HCT116 (cell line): ENCODE measurements at regions not wholly inside any gene's neighbourhood (a gene's known extent, or its start where the extent isn't known, plus 50 kb on each side); places are given as distances from the start of the nearest gene placed in this dataset.

ENCODE experiments used
- ATAC-seq: fragments of 200-7000 bp; cut with Tn5 transposase; 2 replicates; pipeline ENCODE4 v1.9.1; 2020; ENCODE audit warnings: mild to moderate bottlenecking, moderate library complexity
- BruUV-seq: library from RNA; stranded (reverse); fragments of 400-500 nt; replicated peaks from 2 replicates; lab custom pipeline; 2021; lab: Mats Ljungman, UMichigan
- CTCF ChIA-PET: fragments of 300-600 bp; sonication (Branson Sonifier 250); formaldehyde crosslinking; loops from one replicate; lab custom pipeline; 2021; ENCODE audit warnings: antibody characterized with exemption; lab: Charles Lee
- POLR2A ChIA-PET: fragments of 300-600, 350-600 bp; sonication (Branson Sonifier 250); formaldehyde crosslinking; loops from one replicate; lab custom pipeline; 2021; ENCODE audit warnings: antibody characterized with exemption; lab: Charles Lee
- RAD21 ChIA-PET, 2 experiments: fragments of 300-600 bp; sonication (Branson Sonifier 250); formaldehyde crosslinking; loops; one replicate each; lab custom pipeline; 2023; ENCODE audit warnings: low total read pairs in 2 of 2; ENCODE audit not compliant: uncharacterized antibody in 2 of 2, unreplicated experiment in 2 of 2, low non-redundant PET in 1 of 2; lab: Charles Lee
- DNase-seq: peaks from one replicate; pipeline ENCODE4 v3.0.0-alpha.2; 2010; ENCODE audit warnings: low read depth, low spot score
- H2AFZ ChIP-seq: fragments of 200-600 bp; shearing (Covaris generic), sonication (generic); 2 replicates; pipeline ENCODE4 v1.6.1; 2017; ENCODE audit warnings: low read depth, mixed run types, mixed read lengths, antibody characterized with exemption, low read length; ENCODE audit not compliant: poor library complexity, severe bottlenecking
- H3K27ac ChIP-seq: 2 replicates; pipeline ENCODE4 v1.5.1; 2012; ENCODE audit warnings: low read depth, low read length
- H3K27me3 ChIP-seq: fragments of 200-600 bp; sonication (generic); 2 replicates; pipeline ENCODE4 v1.6.1; 2016; ENCODE audit warnings: mixed run types, low read length, mixed read lengths; ENCODE audit not compliant: insufficient read depth
- H3K36me3 ChIP-seq, 2 experiments: fragments of 200-500 bp in 1 of 2; fragments of 200-600 bp in 1 of 2; sonication (Bioruptor generic) in 1 of 2; sonication (generic) in 1 of 2; 2 replicates each; pipeline versions ENCODE4 v1.5.1 to v1.6.1; 2014 to 2016; ENCODE audit warnings: low read length in 2 of 2, inconsistent platforms in 1 of 2, mixed read lengths in 1 of 2, mixed run types in 1 of 2; ENCODE audit not compliant: insufficient read depth in 2 of 2, control insufficient read depth in 1 of 2
- H3K4me1 ChIP-seq, 2 experiments: fragments of 200-600 bp in 1 of 2; sonication (generic) in 1 of 2; 2 replicates each; pipeline versions ENCODE4 v1.5.1 to v1.6.1; 2012 to 2017; ENCODE audit warnings: low read length in 2 of 2, inconsistent platforms in 1 of 2, mild to moderate bottlenecking in 1 of 2, mixed read lengths in 1 of 2, mixed run types in 1 of 2, moderate library complexity in 1 of 2; ENCODE audit not compliant: insufficient read depth in 2 of 2, control insufficient read depth in 1 of 2
- H3K4me2 ChIP-seq: fragments of 200-600 bp; sonication (generic); 2 replicates; pipeline ENCODE4 v1.6.1; 2017; ENCODE audit warnings: mixed run types, low read length, mixed read lengths
- H3K4me3 ChIP-seq, 2 experiments: fragments of 200-600 bp in 1 of 2; sonication (generic) in 1 of 2; replicated peaks in 1 of 2; 2 replicates each; pipeline ENCODE4 v1.5.1; 2011 to 2016; ENCODE audit warnings: low read length in 2 of 2, control low read depth in 1 of 2, low read depth in 1 of 2, mild to moderate bottlenecking in 1 of 2, mixed read lengths in 1 of 2, mixed run types in 1 of 2
- H3K79me2 ChIP-seq: fragments of 200-600 bp; sonication (generic); 2 replicates; pipeline ENCODE4 v1.6.1; 2017; ENCODE audit warnings: mild to moderate bottlenecking, mixed run types, low read length, moderate library complexity, mixed read lengths; ENCODE audit not compliant: insufficient read depth
- H3K9ac ChIP-seq: fragments of 200-600 bp; sonication (generic); 2 replicates; pipeline ENCODE4 v1.6.1; 2016; ENCODE audit warnings: low read length, mixed read lengths
- H3K9me2 ChIP-seq: fragments of 200-600 bp; sonication (generic), shearing (Covaris generic); 2 replicates; pipeline ENCODE4 v1.6.1; 2017; ENCODE audit warnings: mixed run types, mild to moderate bottlenecking, moderate library complexity; ENCODE audit not compliant: insufficient read depth
- H3K9me3 ChIP-seq, 2 experiments: fragments of 200-500 bp in 1 of 2; fragments of 200-600 bp in 1 of 2; sonication (Bioruptor generic) in 1 of 2; sonication (generic) in 1 of 2; 2 replicates each; pipeline ENCODE4 v1.6.1; 2014 to 2017; ENCODE audit warnings: low read length in 2 of 2, mixed read lengths in 2 of 2, inconsistent platforms in 1 of 2, low read depth in 1 of 2, mild to moderate bottlenecking in 1 of 2, mixed run types in 1 of 2, moderate library complexity in 1 of 2; ENCODE audit not compliant: control insufficient read depth in 1 of 2, insufficient read depth in 1 of 2
- H4K20me1 ChIP-seq: fragments of 200-600 bp; sonication (generic), shearing (Covaris generic); 2 replicates; pipeline ENCODE4 v1.6.1; 2017; ENCODE audit warnings: mixed run types, mild to moderate bottlenecking, moderate library complexity; ENCODE audit not compliant: insufficient read depth
- JUND ChIP-seq: IDR thresholded peaks from 2 replicates; pipeline ENCODE4 v1.6.1; 2012
- SP1 ChIP-seq: IDR thresholded peaks from 2 replicates; pipeline ENCODE4 v1.6.1; 2012; ENCODE audit warnings: low read depth
- SRF ChIP-seq: IDR thresholded peaks from 2 replicates; pipeline ENCODE4 v1.6.1; 2012; ENCODE audit warnings: low read depth
- ZBTB33 ChIP-seq: IDR thresholded peaks from 2 replicates; pipeline ENCODE4 v1.6.1; 2011; ENCODE audit warnings: mild to moderate bottlenecking, low read length, moderate library complexity; ENCODE audit not compliant: insufficient replicate concordance; ENCODE audit errors: extremely low read depth
- ZFX ChIP-seq: fragments of 450-650 bp; IDR thresholded peaks from 2 replicates; pipeline ENCODE4 v1.6.1; 2017
- intact Hi-C: fragments of 100-400 bp; cut with micrococcal nuclease; formaldehyde crosslinking; loops from 2 replicates; pipeline ENCODE4 v1.10.0; 2022
- TF ChIP-seq, protein P1 (sequence below): IDR thresholded peaks from 2 replicates; pipeline ENCODE4 v1.6.1; 2012; ENCODE audit warnings: low read depth

GRCh38 chr3:176416870-176417269 is 780.4 kb downstream of the TBL1XR1 start:
- Histone ChIP-seq H2AFZ (no peak overlapping the region), H3K79me2 (no peaks in the 10 kb centered on the region), H3K27me3 (no peaks in the 10 kb centered on the region), H3K4me1 (no peaks in the 10 kb centered on the region), H3K36me3 (no peaks in the 10 kb centered on the region), H4K20me1 (no peaks in the 10 kb centered on the region), H3K9ac (no peak overlapping the region), H3K9me3 (no peaks in the 10 kb centered on the region), H3K4me2 (no peak overlapping the region), H3K27ac (no peak overlapping the region), H3K9me2 (no peaks in the 10 kb centered on the region), H3K4me3 (no peak overlapping the region)
- TF ChIP-seq JUND (no peak), SP1 (no peak), ZFX (no peak), SRF (no peak), ZBTB33 (no peak)
- TF ChIP-seq, protein P1, sequence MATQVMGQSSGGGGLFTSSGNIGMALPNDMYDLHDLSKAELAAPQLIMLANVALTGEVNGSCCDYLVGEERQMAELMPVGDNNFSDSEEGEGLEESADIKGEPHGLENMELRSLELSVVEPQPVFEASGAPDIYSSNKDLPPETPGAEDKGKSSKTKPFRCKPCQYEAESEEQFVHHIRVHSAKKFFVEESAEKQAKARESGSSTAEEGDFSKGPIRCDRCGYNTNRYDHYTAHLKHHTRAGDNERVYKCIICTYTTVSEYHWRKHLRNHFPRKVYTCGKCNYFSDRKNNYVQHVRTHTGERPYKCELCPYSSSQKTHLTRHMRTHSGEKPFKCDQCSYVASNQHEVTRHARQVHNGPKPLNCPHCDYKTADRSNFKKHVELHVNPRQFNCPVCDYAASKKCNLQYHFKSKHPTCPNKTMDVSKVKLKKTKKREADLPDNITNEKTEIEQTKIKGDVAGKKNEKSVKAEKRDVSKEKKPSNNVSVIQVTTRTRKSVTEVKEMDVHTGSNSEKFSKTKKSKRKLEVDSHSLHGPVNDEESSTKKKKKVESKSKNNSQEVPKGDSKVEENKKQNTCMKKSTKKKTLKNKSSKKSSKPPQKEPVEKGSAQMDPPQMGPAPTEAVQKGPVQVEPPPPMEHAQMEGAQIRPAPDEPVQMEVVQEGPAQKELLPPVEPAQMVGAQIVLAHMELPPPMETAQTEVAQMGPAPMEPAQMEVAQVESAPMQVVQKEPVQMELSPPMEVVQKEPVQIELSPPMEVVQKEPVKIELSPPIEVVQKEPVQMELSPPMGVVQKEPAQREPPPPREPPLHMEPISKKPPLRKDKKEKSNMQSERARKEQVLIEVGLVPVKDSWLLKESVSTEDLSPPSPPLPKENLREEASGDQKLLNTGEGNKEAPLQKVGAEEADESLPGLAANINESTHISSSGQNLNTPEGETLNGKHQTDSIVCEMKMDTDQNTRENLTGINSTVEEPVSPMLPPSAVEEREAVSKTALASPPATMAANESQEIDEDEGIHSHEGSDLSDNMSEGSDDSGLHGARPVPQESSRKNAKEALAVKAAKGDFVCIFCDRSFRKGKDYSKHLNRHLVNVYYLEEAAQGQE = no peak
- no peak for DNase-seq
- BruUV-seq = no TSS peak
- ChIA-PET CTCF (no interaction called here), POLR2A (no interaction called here), RAD21 (no interaction called here)
- ATAC-seq = no peak
- intact Hi-C loops = no loop called here
